H1 (cell line): ENCODE measurements at regions not wholly inside any gene's neighbourhood (a gene's known extent, or its start where the extent isn't known, plus 50 kb on each side); places are given as distances from the start of the nearest gene placed in this dataset.

Experiments
- CTCF ChIA-PET: fragments of 300-600 bp; sonication (Branson Sonifier 250); formaldehyde crosslinking; loops from one replicate; lab custom pipeline; 2021; ENCODE audit not compliant: partially characterized antibody; lab: Charles Lee
- POLR2A ChIA-PET: fragments of 300-600 bp; sonication (Branson Sonifier 250); formaldehyde crosslinking; loops from one replicate; lab custom pipeline; 2021; ENCODE audit warnings: inconsistent platforms; ENCODE audit not compliant: partially characterized antibody; lab: Charles Lee
- DNase-seq, 2 experiments: peaks; one replicate each; pipeline versions ENCODE4 v3.0.0 to v3.0.0-alpha.2; 2010 to 2022; ENCODE audit warnings: low spot score in 2 of 2, low read depth in 1 of 2, mixed read lengths in 1 of 2
- FAIRE-seq: peaks from 2 replicates; lab custom pipeline; 2011; peaks lifted over from hg19 to GRCh38; lab: Jason Lieb, UNC
- H2AFZ ChIP-seq: 2 replicates; pipeline ENCODE4 v1.8.1; 2012; ENCODE audit warnings: low read length, inconsistent platforms
- H2AK5ac ChIP-seq: 2 replicates; pipeline ENCODE4 v1.6.1; 2013; ENCODE audit warnings: low read depth, low read length
- H2BK120ac ChIP-seq: replicated peaks from 2 replicates; pipeline ENCODE3; 2013; ENCODE audit warnings: low read depth, low read length, inconsistent platforms
- H2BK12ac ChIP-seq: 2 replicates; pipeline ENCODE4 v1.6.1; 2013; ENCODE audit warnings: low read depth, low read length
- H2BK15ac ChIP-seq: 2 replicates; pipeline ENCODE4 v1.6.1; 2013; ENCODE audit warnings: low read length
- H2BK20ac ChIP-seq: 2 replicates; pipeline ENCODE4 v1.6.1; 2013; ENCODE audit warnings: low read length
- H2BK5ac ChIP-seq: 2 replicates; pipeline ENCODE4 v1.6.1; 2013; ENCODE audit warnings: low read depth, low read length
- H3K14ac ChIP-seq: 2 replicates; pipeline ENCODE4 v1.6.1; 2013; ENCODE audit warnings: inconsistent platforms; ENCODE audit not compliant: insufficient read length
- H3K18ac ChIP-seq: 2 replicates; pipeline ENCODE4 v1.6.1; 2013; ENCODE audit warnings: low read length; ENCODE audit errors: extremely low read depth
- H3K23ac ChIP-seq: 2 replicates; pipeline ENCODE4 v1.6.1; 2013; ENCODE audit warnings: inconsistent platforms; ENCODE audit not compliant: insufficient read length
- H3K23me2 ChIP-seq: 2 replicates; pipeline ENCODE4 v1.6.1; 2013; ENCODE audit warnings: low read depth, low read length
- H3K27ac ChIP-seq: 2 replicates; pipeline ENCODE4 v1.6.1; 2011; ENCODE audit warnings: low read depth, low read length, inconsistent platforms
- H3K27me3 ChIP-seq, 4 experiments: replicated peaks in 1 of 4; 1 replicate in 1 of 4; 2 replicates in 3 of 4; pipeline versions ENCODE4 v1.6.1 to v1.8.1; 2011 to 2013; ENCODE audit warnings: low read length in 3 of 4, mild to moderate bottlenecking in 3 of 4, inconsistent platforms in 2 of 4, mixed read lengths in 2 of 4, moderate library complexity in 1 of 4; ENCODE audit not compliant: control insufficient read depth in 3 of 4, insufficient read depth in 3 of 4; ENCODE audit errors: extremely low read depth in 1 of 4
- H3K36me3 ChIP-seq, 4 experiments: 2 replicates each; pipeline versions ENCODE4 v1.6.1 to v1.8.1; 2011 to 2013; ENCODE audit warnings: mild to moderate bottlenecking in 4 of 4, low read length in 3 of 4, moderate library complexity in 2 of 4, control low read depth in 1 of 4, inconsistent platforms in 1 of 4; ENCODE audit not compliant: insufficient read depth in 4 of 4, control insufficient read depth in 2 of 4
- H3K4ac ChIP-seq: replicated peaks from 2 replicates; pipeline ENCODE3; 2013; ENCODE audit warnings: low read length, low read depth, mixed read lengths, inconsistent platforms; ENCODE audit not compliant: insufficient read length
- H3K4me1 ChIP-seq, 4 experiments: replicated peaks in 1 of 4; 1 replicate in 1 of 4; 2 replicates in 3 of 4; pipeline versions ENCODE4 v1.6.1 to v1.8.1; 2011 to 2013; ENCODE audit warnings: low read length in 3 of 4, inconsistent platforms in 2 of 4, mixed read lengths in 1 of 4; ENCODE audit not compliant: insufficient read depth in 4 of 4, control insufficient read depth in 3 of 4
- H3K4me2 ChIP-seq, 2 experiments: 2 replicates each; pipeline versions ENCODE4 v1.6.1 to v1.8.1; 2011 to 2013; ENCODE audit warnings: low read depth in 2 of 2, low read length in 2 of 2, control low read depth in 1 of 2, inconsistent platforms in 1 of 2, mild to moderate bottlenecking in 1 of 2; ENCODE audit not compliant: insufficient read depth in 1 of 2
- H3K4me3 ChIP-seq, 4 experiments: fragments of 200-600, 300-600 bp in 1 of 4; sonication (generic), shearing (Covaris generic), sonication (Bioruptor Twin) in 1 of 4; 2 replicates each; pipeline versions ENCODE4 v1.5.1 to v1.8.1; 2011 to 2016; ENCODE audit warnings: low read length in 4 of 4, low read depth in 3 of 4, control low read depth in 2 of 4, inconsistent platforms in 2 of 4, mild to moderate bottlenecking in 2 of 4, mixed read lengths in 1 of 4, moderate library complexity in 1 of 4; ENCODE audit not compliant: insufficient read depth in 2 of 4; ENCODE audit errors: extremely low read depth in 1 of 4
- H3K56ac ChIP-seq: replicated peaks from 2 replicates; pipeline ENCODE3; 2013; ENCODE audit warnings: low read depth, mild to moderate bottlenecking, mixed read lengths, low read length, inconsistent platforms; ENCODE audit not compliant: insufficient read length
- H3K79me1 ChIP-seq: 2 replicates; pipeline ENCODE4 v1.6.1; 2013; ENCODE audit warnings: low read depth, low read length, control low read depth
- H3K79me2 ChIP-seq, 2 experiments: 2 replicates each; pipeline versions ENCODE4 v1.6.1 to v1.8.1; 2012 to 2013; ENCODE audit warnings: low read length in 2 of 2, mild to moderate bottlenecking in 2 of 2, inconsistent platforms in 1 of 2; ENCODE audit not compliant: insufficient read depth in 2 of 2, control insufficient read depth in 1 of 2
- H3K9ac ChIP-seq, 4 experiments: replicated peaks in 1 of 4; 1 replicate in 1 of 4; 2 replicates in 3 of 4; pipeline versions ENCODE4 v1.6.1 to v1.8.1; 2011 to 2013; ENCODE audit warnings: low read depth in 3 of 4, low read length in 3 of 4, control low read depth in 2 of 4, mild to moderate bottlenecking in 2 of 4, moderate library complexity in 2 of 4, inconsistent platforms in 1 of 4; ENCODE audit errors: extremely low read depth in 1 of 4
- H3K9me3 ChIP-seq, 2 experiments: 2 replicates each; pipeline versions ENCODE4 v1.6.1 to v1.8.1; 2012 to 2013; ENCODE audit warnings: mild to moderate bottlenecking in 2 of 2, moderate library complexity in 2 of 2, control low read depth in 1 of 2, inconsistent platforms in 1 of 2, low read depth in 1 of 2, low read length in 1 of 2, mixed read lengths in 1 of 2; ENCODE audit not compliant: insufficient read depth in 2 of 2
- H4K20me1 ChIP-seq, 2 experiments: replicated peaks in 1 of 2; 2 replicates each; pipeline versions ENCODE3 to v1.8.1; 2011 to 2013; ENCODE audit warnings: inconsistent platforms in 2 of 2, low read length in 2 of 2, mild to moderate bottlenecking in 1 of 2; ENCODE audit not compliant: insufficient read depth in 2 of 2, control insufficient read depth in 1 of 2
- H4K5ac ChIP-seq: 2 replicates; pipeline ENCODE4 v1.6.1; 2013; ENCODE audit warnings: low read length, low read depth, mixed read lengths, inconsistent platforms; ENCODE audit not compliant: insufficient read length
- H4K8ac ChIP-seq: 2 replicates; pipeline ENCODE4 v1.8.0; 2013; ENCODE audit warnings: mild to moderate bottlenecking, moderate library complexity, low read length, inconsistent platforms; ENCODE audit not compliant: insufficient read depth; ENCODE audit errors: extremely low read depth
- H4K91ac ChIP-seq: replicated peaks from 2 replicates; pipeline ENCODE3; 2013; ENCODE audit warnings: low read length, mixed read lengths, inconsistent platforms; ENCODE audit not compliant: insufficient read length
- CBX8 ChIP-seq: fragments of 300-800, 300-1000 bp; sonication (generic); IDR thresholded peaks from 2 replicates; pipeline ENCODE4 v1.7.1; 2016; ENCODE audit warnings: low read depth, low read length, borderline replicate concordance
- HDAC2 ChIP-seq, 2 experiments: fragments of 300-600 bp in 1 of 2; sonication (generic) in 1 of 2; IDR thresholded peaks; 2 replicates each; pipeline ENCODE4 v1.6.1; 2011 to 2012; ENCODE audit warnings: low read depth in 2 of 2, low read length in 2 of 2, mild to moderate bottlenecking in 2 of 2, moderate library complexity in 2 of 2, borderline replicate concordance in 1 of 2, inconsistent platforms in 1 of 2
- JUND ChIP-seq: IDR thresholded peaks from 2 replicates; pipeline ENCODE4 v1.6.1; 2011; ENCODE audit warnings: mild to moderate bottlenecking, improper control_type of control experiment, low read length
- RBBP5 ChIP-seq: IDR thresholded peaks from 2 replicates; pipeline ENCODE4 v1.7.1; 2012; ENCODE audit warnings: low read depth, mild to moderate bottlenecking, inconsistent platforms, low read length, moderate library complexity, borderline replicate concordance
- WGBS, 2 experiments: shearing (Covaris generic) in 1 of 2; methylation state at CpG; one replicate each; pipeline versions ENCODE4 v1.1.6 to v1.1.7; 2013 to 2015; ENCODE audit warnings: low lambda C conversion rate in 2 of 2, mixed read lengths in 2 of 2, inconsistent platforms in 1 of 2, low coverage in 1 of 2, missing lambda C conversion rate in 1 of 2; ENCODE audit not compliant: insufficient replicate concordance in 2 of 2, insufficient coverage in 1 of 2, insufficient read length in 1 of 2; ENCODE audit errors: extremely low coverage in 1 of 2, missing lambda C conversion rate in 1 of 2; 5-methylcytosine and 5-hydroxymethylcytosine counted together

- H3K79me1 ChIP-seq, result no peaks in the 10 kb centered on the region
- H2BK20ac ChIP-seq, result no peak overlapping the region
- no peak overlapping the region for H3K56ac ChIP-seq
- H3K23ac ChIP-seq, result no peak overlapping the region
- H3K9ac ChIP-seq, result no peak overlapping the region
- H2BK12ac ChIP-seq, result no peak overlapping the region
- no peaks in the 10 kb centered on the region for H3K27me3 ChIP-seq
- H3K14ac ChIP-seq, result no peak overlapping the region
- no peak overlapping the region for H3K27ac ChIP-seq
- H2BK120ac ChIP-seq, result no peak overlapping the region
- no peaks in the 10 kb centered on the region for H3K23me2 ChIP-seq
- H2AFZ ChIP-seq, result no peak overlapping the region
- no peaks in the 10 kb centered on the region for H3K79me2 ChIP-seq
- H3K4me2 ChIP-seq, result no peak overlapping the region
- POLR2A ChIA-PET, result no interaction called here
- H3K4me1 ChIP-seq, result no peaks in the 10 kb centered on the region
- WGBS, 2 experiments, result 97% methylated on average over 8 of the region's 14 CpGs; no CpG with 5 or more reads in 1 of the 2 experiments
- H2BK15ac ChIP-seq, result no peak overlapping the region
- peaks cover 28 to 90% of the 10 kb centered on the region in 2 experiments; a peak in 3 of 4 replicates for H3K9me3 ChIP-seq
- no peak overlapping the region for H4K5ac ChIP-seq
- H4K8ac ChIP-seq, result no peak overlapping the region
- H4K91ac ChIP-seq, result no peak overlapping the region
- FAIRE-seq, result peak; percentile 100
- CTCF ChIA-PET, result no interaction called here
- H2BK5ac ChIP-seq, result no peak overlapping the region
- TF ChIP-seq CBX8 (no peak), HDAC2 (IDR thresholded peaks at IDR 0.05; ENCODE audit: borderline replicate concordance in 1 of 2, low read depth in 2 of 2, low read length in 2 of 2) (no peak), RBBP5 (no peak), JUND (no peak)
- no peak for DNase-seq
- no peak overlapping the region for H2AK5ac ChIP-seq
- no peaks in the 10 kb centered on the region; a peak in 1 of 8 replicates for H3K36me3 ChIP-seq
- H3K4me3 ChIP-seq, result no peak overlapping the region
- no peak overlapping the region for H3K4ac ChIP-seq
- no peaks in the 10 kb centered on the region for H4K20me1 ChIP-seq
- no peak overlapping the region for H3K18ac ChIP-seq
These were observed 241.8 kb downstream of the ALG10 start for GRCh38 chr12:34264110-34264509.
